Caco-2 (cell line): ENCODE measurements at regions not wholly inside any gene's neighbourhood (a gene's known extent, or its start where the extent isn't known, plus 50 kb on each side); places are given as distances from the start of the nearest gene placed in this dataset.

Experiments
- BruUV-seq: library from RNA; stranded (reverse); fragments of 400-500 nt; replicated peaks from 2 replicates; lab custom pipeline; 2021; lab: Mats Ljungman, UMichigan
- CTCF ChIA-PET: fragments of 300-600 bp; sonication (Branson Sonifier 250); formaldehyde crosslinking; loops from one replicate; lab custom pipeline; 2022; ENCODE audit warnings: antibody characterized with exemption; lab: Charles Lee
- POLR2A ChIA-PET: fragments of 300-600 bp; sonication (Branson Sonifier 250); formaldehyde crosslinking; loops from one replicate; lab custom pipeline; 2022; ENCODE audit warnings: antibody characterized with exemption; lab: Charles Lee
- DNase-seq, 2 experiments: peaks; one replicate each; pipeline versions ENCODE4 v3.0.0 to v3.0.0-alpha.2; 2020 to 2022
- H3K27me3 ChIP-seq: replicated peaks from 2 replicates; pipeline ENCODE4 v1.6.0; 2011; ENCODE audit warnings: low read length; ENCODE audit not compliant: control insufficient read depth, insufficient read depth
- H3K36me3 ChIP-seq: 2 replicates; pipeline ENCODE4 v1.5.1; 2011; ENCODE audit warnings: low read length; ENCODE audit not compliant: control insufficient read depth, insufficient read depth
- H3K4me1 ChIP-seq: fragments of 250-450 bp; sonication (Bioruptor Pico); 2 replicates; pipeline ENCODE4 v1.5.1; 2020; ENCODE audit warnings: mild to moderate bottlenecking
- H3K4me3 ChIP-seq: 2 replicates; pipeline ENCODE4 v1.5.1; 2011; ENCODE audit warnings: low read depth, mild to moderate bottlenecking, control low read depth, low read length
- H3K9me3 ChIP-seq: fragments of 250-450 bp; sonication (Bioruptor Pico); 2 replicates; pipeline ENCODE4 v1.5.1; 2020; ENCODE audit warnings: mild to moderate bottlenecking, moderate library complexity
- H3K27ac Mint-ChIP-seq: one replicate; pipeline ENCODE4 v1.8.0; 2022; ENCODE audit warnings: mixed read lengths; ENCODE audit not compliant: unreplicated experiment
- H3K27me3 Mint-ChIP-seq: one replicate; pipeline ENCODE4 v1.8.0; 2022; ENCODE audit warnings: mixed read lengths; ENCODE audit not compliant: insufficient read depth, unreplicated experiment
- H3K36me3 Mint-ChIP-seq: one replicate; pipeline ENCODE4 v1.8.0; 2022; ENCODE audit warnings: mild to moderate bottlenecking, mixed read lengths; ENCODE audit not compliant: insufficient read depth, unreplicated experiment
- H3K4me1 Mint-ChIP-seq: one replicate; pipeline ENCODE4 v1.8.0; 2022; ENCODE audit warnings: low read depth, mixed read lengths; ENCODE audit not compliant: unreplicated experiment
- H3K4me3 Mint-ChIP-seq: one replicate; pipeline ENCODE4 v1.8.0; 2022; ENCODE audit warnings: mild to moderate bottlenecking, moderate library complexity, mixed read lengths; ENCODE audit not compliant: unreplicated experiment
- H3K9me3 Mint-ChIP-seq: one replicate; pipeline ENCODE4 v1.8.0; 2022; ENCODE audit warnings: mixed read lengths; ENCODE audit not compliant: unreplicated experiment
- intact Hi-C: fragments of 100-400 bp; cut with micrococcal nuclease; formaldehyde crosslinking; loops from one replicate; pipeline ENCODE4 v1.10.0; 2022; ENCODE audit not compliant: unreplicated experiment
- TF ChIP-seq, protein P1 (sequence below), 2 experiments: fragments of 200-600 bp in 1 of 2; IDR thresholded peaks; 1 replicate in 1 of 2; 2 replicates in 1 of 2; pipeline versions ENCODE4 v1.5.1 to v1.8.0; 2011 to 2022; ENCODE audit warnings: antibody characterized with exemption in 1 of 2, control low read depth in 1 of 2, inconsistent platforms in 1 of 2, low read depth in 1 of 2, low read length in 1 of 2, mild to moderate bottlenecking in 1 of 2, moderate library complexity in 1 of 2; ENCODE audit not compliant: insufficient read depth in 1 of 2, severe bottlenecking in 1 of 2, unreplicated experiment in 1 of 2

DNA sequence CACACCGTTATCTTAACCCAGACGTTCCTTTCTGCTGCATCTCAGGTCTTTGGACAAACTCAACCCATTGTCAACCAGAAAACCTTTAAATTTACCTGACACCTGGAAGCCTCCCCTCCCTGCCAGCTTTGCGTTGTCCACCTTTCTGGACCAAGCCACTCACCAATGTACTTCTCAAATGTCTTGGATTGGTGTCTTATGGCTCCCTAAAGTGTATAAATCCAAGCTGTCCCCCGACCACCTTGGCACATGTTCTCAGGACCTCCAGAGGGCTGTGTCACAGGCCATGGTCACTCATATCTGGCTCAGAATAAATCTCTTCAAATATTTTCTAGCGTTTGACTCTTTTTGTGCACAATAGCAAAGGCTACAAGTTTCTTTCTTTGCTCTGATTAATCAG lies 250.0 kb downstream of the DLL1 start:
- ChIA-PET POLR2A (no interaction called here), CTCF (no interaction called here)
- Mint-ChIP-seq H3K9me3 (no peaks in the 10 kb centered on the region), H3K4me1 (peaks cover 11% of the 10 kb centered on the region), H3K27ac (no peak overlapping the region), H3K4me3 (no peak overlapping the region), H3K27me3 (no peaks in the 10 kb centered on the region), H3K36me3 (no peaks in the 10 kb centered on the region)
- Histone ChIP-seq H3K4me3 (no peak overlapping the region), H3K9me3 (no peaks in the 10 kb centered on the region), H3K36me3 (no peaks in the 10 kb centered on the region), H3K4me1 (peaks cover 21% of the 10 kb centered on the region), H3K27me3 (no peaks in the 10 kb centered on the region)
- TF ChIP-seq, protein P1, sequence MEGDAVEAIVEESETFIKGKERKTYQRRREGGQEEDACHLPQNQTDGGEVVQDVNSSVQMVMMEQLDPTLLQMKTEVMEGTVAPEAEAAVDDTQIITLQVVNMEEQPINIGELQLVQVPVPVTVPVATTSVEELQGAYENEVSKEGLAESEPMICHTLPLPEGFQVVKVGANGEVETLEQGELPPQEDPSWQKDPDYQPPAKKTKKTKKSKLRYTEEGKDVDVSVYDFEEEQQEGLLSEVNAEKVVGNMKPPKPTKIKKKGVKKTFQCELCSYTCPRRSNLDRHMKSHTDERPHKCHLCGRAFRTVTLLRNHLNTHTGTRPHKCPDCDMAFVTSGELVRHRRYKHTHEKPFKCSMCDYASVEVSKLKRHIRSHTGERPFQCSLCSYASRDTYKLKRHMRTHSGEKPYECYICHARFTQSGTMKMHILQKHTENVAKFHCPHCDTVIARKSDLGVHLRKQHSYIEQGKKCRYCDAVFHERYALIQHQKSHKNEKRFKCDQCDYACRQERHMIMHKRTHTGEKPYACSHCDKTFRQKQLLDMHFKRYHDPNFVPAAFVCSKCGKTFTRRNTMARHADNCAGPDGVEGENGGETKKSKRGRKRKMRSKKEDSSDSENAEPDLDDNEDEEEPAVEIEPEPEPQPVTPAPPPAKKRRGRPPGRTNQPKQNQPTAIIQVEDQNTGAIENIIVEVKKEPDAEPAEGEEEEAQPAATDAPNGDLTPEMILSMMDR (IDR thresholded peaks at IDR 0.05; ENCODE audit: insufficient read depth in 1 of 2, low read depth in 1 of 2, low read length in 1 of 2, severe bottlenecking in 1 of 2, unreplicated experiment in 1 of 2) = no peak
- DNase-seq = no peak
- BruUV-seq = no TSS peak
- intact Hi-C loops = no loop called here

DNA sequence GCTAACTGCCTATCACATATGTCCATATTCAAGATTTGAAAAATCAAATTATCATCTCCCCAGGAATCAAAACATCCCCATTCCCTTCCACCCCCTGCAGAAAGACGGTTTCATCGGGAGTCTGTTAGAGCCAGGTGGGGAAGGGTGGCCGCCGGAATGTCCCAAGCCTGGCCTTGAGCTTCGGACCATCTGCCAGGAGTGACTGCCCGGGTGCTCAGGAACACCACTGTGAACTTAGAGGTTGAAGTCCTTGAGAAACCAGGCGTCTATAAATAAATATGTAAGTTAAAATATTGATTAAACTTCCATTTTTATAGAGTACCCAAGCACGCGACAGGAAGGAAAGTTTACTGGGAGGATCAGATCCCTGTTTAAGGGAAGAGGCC lies 250.8 kb downstream of the DLL1 start:
- H3K36me3 Mint-ChIP-seq = no peaks in the 10 kb centered on the region
- CTCF ChIA-PET = no interaction called here
- H3K4me3 ChIP-seq = no peak overlapping the region
- intact Hi-C loops = no loop called here
- H3K4me1 Mint-ChIP-seq = peaks cover 11% of the 10 kb centered on the region
- no peak overlapping the region for H3K4me3 Mint-ChIP-seq
- H3K36me3 ChIP-seq = no peaks in the 10 kb centered on the region
- H3K9me3 Mint-ChIP-seq = no peaks in the 10 kb centered on the region
- H3K27me3 Mint-ChIP-seq = no peaks in the 10 kb centered on the region
- no TSS peak for BruUV-seq
- no peaks in the 10 kb centered on the region for H3K27me3 ChIP-seq
- TF ChIP-seq, protein P1 (IDR thresholded peaks at IDR 0.05; ENCODE audit: insufficient read depth in 1 of 2, low read depth in 1 of 2, low read length in 1 of 2, severe bottlenecking in 1 of 2, unreplicated experiment in 1 of 2) = no peak
- no peak overlapping the region for H3K27ac Mint-ChIP-seq
- DNase-seq = peak in 1 of 2 experiments; percentile 11
- H3K9me3 ChIP-seq = no peaks in the 10 kb centered on the region
- H3K4me1 ChIP-seq = peaks cover 26% of the 10 kb centered on the region
- POLR2A ChIA-PET = no interaction called here

DNA sequence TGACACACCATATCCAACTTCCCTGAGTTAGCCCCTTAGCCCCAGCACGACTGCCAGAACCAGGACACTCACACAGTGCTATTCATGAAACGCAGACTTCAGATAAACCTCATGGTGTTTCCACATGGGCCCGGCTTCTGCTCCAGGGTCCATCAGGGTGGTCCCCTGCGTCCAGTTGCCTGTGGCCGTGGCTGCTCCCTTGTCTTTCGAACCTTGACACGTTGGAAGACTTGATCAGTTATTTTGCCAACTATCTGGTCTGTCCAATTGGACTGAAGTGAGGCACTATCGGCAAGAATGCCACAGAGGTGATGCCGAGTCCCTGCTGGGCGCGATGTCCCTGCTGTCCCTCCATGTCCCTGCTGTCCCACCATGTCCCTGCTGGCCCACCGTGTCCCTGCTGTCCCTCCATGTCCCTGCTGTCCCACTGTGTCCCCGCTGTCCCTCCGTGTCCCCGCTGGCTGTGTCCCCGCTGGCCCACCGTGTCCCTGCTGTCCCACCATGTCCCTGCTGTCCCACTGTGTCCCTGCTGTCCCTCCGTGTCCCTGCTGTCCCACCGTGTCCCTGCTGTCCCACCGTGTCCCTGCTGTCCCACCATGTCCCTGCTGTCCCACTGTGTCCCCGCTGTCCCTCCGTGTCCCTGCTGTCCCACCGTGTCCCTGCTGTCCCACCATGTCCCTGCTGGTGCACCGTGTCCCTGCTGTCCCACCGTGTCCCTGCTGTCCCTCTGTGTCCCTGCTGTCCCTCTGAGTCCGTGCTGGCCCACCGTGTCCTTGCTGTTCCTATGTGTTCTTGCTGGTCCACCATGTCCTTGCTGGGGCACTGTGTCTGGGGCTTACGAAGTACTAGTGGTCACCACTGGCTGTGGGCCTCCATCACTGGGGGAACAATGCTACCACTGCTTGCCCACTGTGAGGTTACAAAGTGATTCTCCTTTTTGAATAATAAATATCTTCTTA lies 251.4 kb downstream of the DLL1 start:
- H3K4me3 Mint-ChIP-seq = no peak overlapping the region
- POLR2A ChIA-PET = no interaction called here
- H3K27me3 ChIP-seq = no peaks in the 10 kb centered on the region

More for the DNA sequence above, 251.4 kb downstream of the DLL1 start:
- peaks cover 26% of the 10 kb centered on the region for H3K4me1 ChIP-seq
- no peaks in the 10 kb centered on the region for H3K9me3 ChIP-seq
- Mint-ChIP-seq H3K27me3 (no peaks in the 10 kb centered on the region), H3K36me3 (no peaks in the 10 kb centered on the region), H3K9me3 (peaks cover under 1% of the 10 kb centered on the region), H3K27ac (no peak overlapping the region), H3K4me1 (peaks cover 11% of the 10 kb centered on the region)
- CTCF ChIA-PET = no interaction called here
- DNase-seq = peak in 1 of 2 experiments; percentile 8
- TF ChIP-seq, protein P1 (IDR thresholded peaks at IDR 0.05; ENCODE audit: insufficient read depth in 1 of 2, low read depth in 1 of 2, low read length in 1 of 2, severe bottlenecking in 1 of 2, unreplicated experiment in 1 of 2) = no peak
- H3K4me3 ChIP-seq = no peak overlapping the region
- no TSS peak for BruUV-seq
- no peaks in the 10 kb centered on the region for H3K36me3 ChIP-seq
- intact Hi-C loops = no loop called here
